ENCODE measurements at regions not wholly inside any gene's neighbourhood (a gene's known extent, or its start where the extent isn't known, plus 50 kb on each side); places are given as distances from the start of the nearest gene placed in this dataset.
"Not testable (repeated sequence)": the region's sequence is repeated elsewhere in the genome, so short reads cannot be mapped to it uniquely, and the experiment has no call there.

DNA sequence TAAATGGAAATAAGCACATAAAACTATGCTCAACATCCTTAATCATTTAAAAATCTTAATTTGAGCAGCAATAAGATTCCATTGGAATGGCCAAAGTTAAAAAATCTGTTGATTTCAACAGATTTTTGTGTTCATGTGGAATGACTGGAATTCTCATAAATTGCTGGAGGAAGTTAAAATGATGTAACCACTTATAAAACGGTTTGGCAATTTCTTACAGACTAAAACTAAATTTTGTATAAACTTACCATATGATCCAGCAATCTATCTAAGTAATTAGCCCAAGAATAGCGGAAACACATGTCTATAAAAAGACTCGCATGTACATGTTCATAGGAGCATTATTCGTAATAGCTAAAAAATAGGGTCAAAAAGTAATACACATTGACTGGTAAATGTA lies 1713.6 kb downstream of the SI start:
- TF ChIP-seq CTCF (IDR thresholded peaks at IDR 0.05; ENCODE audit: extremely low read depth, insufficient read depth, missing control alignments): no peak
- DNase-seq (ENCODE audit: low spot score): no peak
- in situ Hi-C loops (cut with MboI; ENCODE audit: low pct_unique_long_range_greater_than_20kb, low sequenced_read_pairs, unreplicated experiment): no loop called here

DNA sequence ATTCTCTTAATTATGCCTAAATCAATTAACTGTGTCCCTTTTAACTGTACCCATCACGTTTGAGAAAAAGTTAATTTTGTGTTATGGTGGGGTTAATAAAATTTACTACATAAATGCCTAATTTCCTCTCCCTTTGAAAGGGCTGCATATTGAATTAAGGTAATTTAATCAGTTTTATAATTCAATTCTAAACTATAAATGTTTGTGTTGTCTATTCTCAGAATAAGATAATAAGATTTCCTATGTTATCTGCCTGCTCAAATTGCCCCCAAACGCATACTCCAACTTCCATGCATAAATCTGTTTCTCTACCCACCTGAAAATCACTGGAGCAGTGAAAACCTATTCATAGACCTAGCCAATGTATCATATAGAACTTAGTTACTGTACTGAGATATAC lies 1716.1 kb downstream of the SI start:
- in situ Hi-C loops (cut with MboI; ENCODE audit: low pct_unique_long_range_greater_than_20kb, low sequenced_read_pairs, unreplicated experiment): no loop called here
- no peak for TF ChIP-seq CTCF (IDR thresholded peaks at IDR 0.05; ENCODE audit: extremely low read depth, insufficient read depth, missing control alignments)
- DNase-seq (ENCODE audit: low spot score): no peak

GRCh38 chr3:163361357-163361878 lies 1716.9 kb downstream of the SI start:
- DNase-seq (ENCODE audit: low spot score); in situ Hi-C loops (cut with MboI; ENCODE audit: low pct_unique_long_range_greater_than_20kb, low sequenced_read_pairs, unreplicated experiment): not testable (repeated sequence)

- no peak for TF ChIP-seq CTCF (IDR thresholded peaks at IDR 0.05; ENCODE audit: extremely low read depth, insufficient read depth, missing control alignments)
- no peak for DNase-seq (ENCODE audit: low spot score)
- in situ Hi-C loops (cut with MboI; ENCODE audit: low pct_unique_long_range_greater_than_20kb, low sequenced_read_pairs, unreplicated experiment): no loop called here
Observed at GRCh38 chr3:163347944-163348343, 1730.4 kb downstream of the SI start.

- in situ Hi-C loops (cut with MboI; ENCODE audit: low pct_unique_long_range_greater_than_20kb, low sequenced_read_pairs, unreplicated experiment): no loop called here
- DNase-seq (ENCODE audit: low spot score): no peak
- TF ChIP-seq CTCF (IDR thresholded peaks at IDR 0.05; ENCODE audit: extremely low read depth, insufficient read depth, missing control alignments): no peak
Observed at GRCh38 chr3:163335429-163335828, 1742.9 kb downstream of the SI start.

- TF ChIP-seq CTCF (IDR thresholded peaks at IDR 0.05; ENCODE audit: extremely low read depth, insufficient read depth, missing control alignments): peak; percentile 15
- in situ Hi-C loops (cut with MboI; ENCODE audit: low pct_unique_long_range_greater_than_20kb, low sequenced_read_pairs, unreplicated experiment): no loop called here
- no peak for DNase-seq (ENCODE audit: low spot score)
Observed at GRCh38 chr3:163328680-163329079, 1749.6 kb downstream of the SI start.

DNA sequence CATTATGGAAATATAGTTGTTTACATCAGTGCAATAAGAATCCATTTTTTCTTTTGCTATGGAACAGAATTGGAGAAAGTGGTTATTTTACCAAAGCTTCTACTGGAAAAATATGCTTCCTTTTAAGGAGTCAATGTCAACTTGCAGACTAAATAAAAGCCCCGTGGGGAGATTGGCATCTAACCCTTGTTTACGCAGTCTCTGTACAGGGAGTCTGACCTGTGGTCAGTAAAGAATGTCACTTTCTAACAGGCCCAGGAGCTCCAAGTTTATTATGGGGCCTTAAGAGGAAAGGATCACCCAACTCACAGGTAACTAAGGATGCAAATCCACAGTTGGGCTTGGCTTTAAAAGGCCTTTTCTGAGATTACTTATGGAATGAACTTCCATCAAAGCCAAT lies 1751.2 kb downstream of the SI start:
- in situ Hi-C loops (cut with MboI; ENCODE audit: low pct_unique_long_range_greater_than_20kb, low sequenced_read_pairs, unreplicated experiment): no loop called here
- TF ChIP-seq CTCF (IDR thresholded peaks at IDR 0.05; ENCODE audit: extremely low read depth, insufficient read depth, missing control alignments): no peak
- no peak for DNase-seq (ENCODE audit: low spot score)

Measured in GM13977 (cell line).